ENCODE measurements at regions not wholly inside any gene's neighbourhood (a gene's known extent, or its start where the extent isn't known, plus 50 kb on each side); places are given as distances from the start of the nearest gene placed in this dataset.
A peak's percentile ranks its signal among the peaks of the same experiment; 100 is the strongest.

DNA sequence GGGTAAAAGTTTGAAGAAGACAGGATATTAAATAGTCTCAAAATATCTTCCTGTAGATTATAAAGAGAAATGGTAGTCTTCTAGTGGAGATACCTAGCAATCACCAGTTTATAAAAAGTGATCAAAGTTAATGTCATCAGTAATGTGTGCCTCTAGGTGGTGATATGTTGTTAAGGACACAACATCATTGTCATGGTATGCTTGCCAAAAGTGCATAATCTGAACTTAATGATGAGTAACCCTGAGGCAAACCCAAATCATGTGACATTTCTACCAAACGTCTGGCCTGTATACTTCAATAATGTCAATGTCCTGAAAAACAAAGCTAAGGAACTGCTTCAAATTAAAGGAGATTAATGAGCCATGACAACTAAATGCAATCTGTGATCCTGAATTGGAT is 214.7 kb downstream of the PHLDA1 start:
- TF ChIP-seq, protein P1, sequence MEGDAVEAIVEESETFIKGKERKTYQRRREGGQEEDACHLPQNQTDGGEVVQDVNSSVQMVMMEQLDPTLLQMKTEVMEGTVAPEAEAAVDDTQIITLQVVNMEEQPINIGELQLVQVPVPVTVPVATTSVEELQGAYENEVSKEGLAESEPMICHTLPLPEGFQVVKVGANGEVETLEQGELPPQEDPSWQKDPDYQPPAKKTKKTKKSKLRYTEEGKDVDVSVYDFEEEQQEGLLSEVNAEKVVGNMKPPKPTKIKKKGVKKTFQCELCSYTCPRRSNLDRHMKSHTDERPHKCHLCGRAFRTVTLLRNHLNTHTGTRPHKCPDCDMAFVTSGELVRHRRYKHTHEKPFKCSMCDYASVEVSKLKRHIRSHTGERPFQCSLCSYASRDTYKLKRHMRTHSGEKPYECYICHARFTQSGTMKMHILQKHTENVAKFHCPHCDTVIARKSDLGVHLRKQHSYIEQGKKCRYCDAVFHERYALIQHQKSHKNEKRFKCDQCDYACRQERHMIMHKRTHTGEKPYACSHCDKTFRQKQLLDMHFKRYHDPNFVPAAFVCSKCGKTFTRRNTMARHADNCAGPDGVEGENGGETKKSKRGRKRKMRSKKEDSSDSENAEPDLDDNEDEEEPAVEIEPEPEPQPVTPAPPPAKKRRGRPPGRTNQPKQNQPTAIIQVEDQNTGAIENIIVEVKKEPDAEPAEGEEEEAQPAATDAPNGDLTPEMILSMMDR (IDR thresholded peaks at IDR 0.05): no peak
- no peak overlapping the region for H3K27ac ChIP-seq

DNA sequence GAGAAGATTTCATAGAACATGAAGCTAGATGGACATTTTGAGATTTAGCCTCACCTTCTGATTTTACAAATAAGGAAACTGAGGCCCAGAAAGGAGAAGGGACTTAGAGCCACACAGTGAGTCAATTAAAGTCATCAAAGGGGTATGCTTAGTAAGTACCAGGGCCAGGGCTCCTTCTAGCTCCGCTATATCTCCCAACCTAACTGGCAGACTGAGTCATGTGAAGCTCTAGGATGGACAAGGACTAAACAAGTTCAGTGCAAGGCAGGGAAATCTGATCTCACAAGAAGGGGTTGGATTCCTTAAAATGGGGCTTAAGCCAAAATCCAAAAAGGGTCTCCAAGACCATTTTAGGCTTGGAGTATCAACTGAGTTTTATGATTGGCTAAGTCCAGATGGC is 215.8 kb downstream of the PHLDA1 start:
- H3K4me3 ChIP-seq: no peak overlapping the region
- DNase-seq (ENCODE audit: low spot score): no peak
- peak overlapping the region in 1 of 2 donors; percentile 5 for H3K27ac ChIP-seq
- TF ChIP-seq, protein P1 (IDR thresholded peaks at IDR 0.05): no peak

More for the DNA sequence above, 214.7 kb downstream of the PHLDA1 start:
- H3K4me3 ChIP-seq: no peak overlapping the region
- no peak for DNase-seq (ENCODE audit: low spot score)

DNA sequence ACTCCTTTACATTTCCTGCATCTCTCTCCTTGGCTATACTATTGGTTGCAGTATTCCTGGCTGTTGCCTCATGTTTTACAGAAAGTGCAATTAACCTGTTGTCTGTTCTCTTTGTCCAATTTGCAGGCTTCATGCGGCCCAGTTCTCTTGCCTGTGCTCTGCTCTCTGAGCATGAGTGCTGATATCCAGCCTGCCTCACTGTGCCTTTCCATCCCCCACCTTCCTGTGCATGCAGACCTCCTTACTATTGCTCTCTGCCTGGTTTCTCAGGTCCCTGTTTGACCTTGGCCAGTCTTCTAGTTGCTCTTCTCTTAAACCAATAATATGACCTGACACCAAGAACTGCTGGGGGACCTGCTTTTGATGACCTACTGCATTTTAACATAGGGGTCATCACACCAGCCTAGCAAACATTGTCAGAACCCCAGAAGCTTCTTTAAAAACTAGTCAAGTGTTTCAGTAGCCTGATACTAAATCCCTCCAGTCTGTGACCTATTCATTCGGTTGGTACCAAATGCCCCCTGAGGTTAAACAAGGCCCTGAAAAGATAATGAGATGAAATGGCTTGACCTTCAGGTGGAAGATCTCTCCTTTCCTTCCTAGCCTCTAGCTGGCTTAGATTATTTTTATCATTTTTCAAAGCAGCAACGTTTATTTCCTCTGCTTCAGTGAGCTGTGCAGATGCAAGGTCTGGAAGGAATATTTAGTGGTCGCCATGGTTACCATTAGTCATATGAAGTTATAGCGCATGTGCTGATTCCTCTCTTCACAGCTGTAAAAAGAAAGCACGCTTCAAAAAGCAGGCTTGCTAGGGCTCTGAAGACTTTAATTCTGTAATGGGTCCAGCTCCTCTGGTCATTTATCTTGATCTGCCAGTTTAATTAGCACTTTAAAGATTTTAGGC is 216.5 kb downstream of the PHLDA1 start:
- Histone ChIP-seq H3K27ac (peak overlapping the region; percentile 39 to 44), H3K4me3 (no peak overlapping the region)
- DNase-seq (ENCODE audit: low spot score): no peak
- TF ChIP-seq, protein P1 (IDR thresholded peaks at IDR 0.05): no peak

DNA sequence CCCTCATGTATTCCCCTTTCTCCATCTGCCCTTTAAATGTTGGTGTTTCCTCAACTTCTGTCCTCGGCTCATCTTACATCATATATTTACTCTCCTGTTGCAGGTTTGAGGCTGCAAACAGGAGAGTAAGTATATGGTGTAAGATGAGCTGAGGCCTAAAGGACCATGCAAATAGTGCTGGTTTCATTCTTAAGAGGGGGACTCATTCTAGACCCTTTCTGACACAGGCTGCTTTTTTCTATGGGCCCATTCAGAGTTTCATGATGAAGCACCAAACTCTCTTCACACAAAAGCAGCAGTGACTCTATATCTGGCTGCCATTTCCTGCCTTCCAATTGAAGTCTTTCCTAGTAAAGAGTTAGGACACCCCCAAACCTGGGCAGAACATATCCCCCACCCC is 218.5 kb downstream of the PHLDA1 start:
- H3K4me3 ChIP-seq: no peak overlapping the region
- no peak for DNase-seq (ENCODE audit: low spot score)
- TF ChIP-seq, protein P1 (IDR thresholded peaks at IDR 0.05): no peak
- H3K27ac ChIP-seq: no peak overlapping the region

DNA sequence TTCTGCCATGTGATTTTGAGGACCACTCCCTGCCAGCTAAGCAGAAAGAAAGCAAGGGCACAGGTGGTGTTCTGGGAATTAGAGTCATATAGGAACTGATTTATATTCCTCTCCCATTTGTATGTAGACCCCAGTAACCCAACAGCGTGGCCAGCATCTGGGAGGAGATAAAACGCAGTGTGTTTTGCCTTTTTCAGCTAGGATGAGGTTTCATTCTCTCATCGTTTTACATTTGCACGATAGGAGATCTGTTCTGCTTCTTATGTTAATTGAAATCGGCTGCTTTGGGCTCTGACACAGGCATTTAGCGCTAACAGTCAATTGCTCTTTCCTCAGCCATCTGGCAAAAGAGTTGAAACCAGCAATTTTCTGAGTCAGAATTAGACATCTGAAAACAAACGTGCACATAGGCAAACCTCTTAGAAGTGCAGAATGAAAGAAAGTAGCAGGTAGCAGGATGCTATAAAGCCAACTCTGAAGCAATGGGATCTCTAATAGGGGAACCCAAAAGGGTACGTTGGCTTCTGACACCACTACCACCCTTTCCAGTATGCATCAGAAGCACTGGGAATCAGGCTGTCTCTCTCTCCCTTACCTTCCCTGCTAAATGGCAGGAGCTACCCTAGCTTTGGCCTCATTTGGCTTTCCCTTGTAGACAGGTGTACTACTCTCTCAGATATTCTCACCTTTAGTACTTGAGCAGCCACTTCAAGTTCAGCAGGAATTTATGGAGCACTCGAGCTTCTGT is 219.1 kb downstream of the PHLDA1 start:
- no peak for DNase-seq (ENCODE audit: low spot score)
- Histone ChIP-seq H3K27ac (no peak overlapping the region), H3K4me3 (no peak overlapping the region)
- TF ChIP-seq, protein P1 (IDR thresholded peaks at IDR 0.05): no peak

DNA sequence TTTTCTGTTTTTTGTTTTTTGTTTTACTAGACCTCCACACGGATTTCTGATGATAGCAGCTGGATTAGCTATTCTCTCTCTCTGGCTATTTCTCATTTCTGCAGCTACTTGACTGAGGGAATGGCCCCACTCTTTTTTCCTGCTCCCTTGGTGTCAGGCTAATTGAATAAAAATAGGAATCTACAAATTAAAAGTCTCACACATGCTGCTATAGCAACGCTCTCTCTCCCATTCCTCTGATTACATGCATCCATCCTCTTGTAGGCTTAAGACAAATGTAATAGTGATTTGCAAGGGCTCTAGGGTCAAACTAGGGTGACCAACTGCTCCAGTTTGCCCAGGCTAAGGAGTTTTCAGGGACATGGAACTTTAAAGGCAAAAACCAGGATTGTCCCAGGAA is 221.8 kb downstream of the PHLDA1 start:
- no peak overlapping the region for H3K27ac ChIP-seq
- TF ChIP-seq, protein P1 (IDR thresholded peaks at IDR 0.05): no peak
- DNase-seq (ENCODE audit: low spot score): no peak
- no peak overlapping the region for H3K4me3 ChIP-seq

All from coronary artery (tissue), 2 donors.